ENCODE measurements at regions not wholly inside any gene's neighbourhood (a gene's known extent, or its start where the extent isn't known, plus 50 kb on each side); places are given as distances from the start of the nearest gene placed in this dataset.
"Not testable (repeated sequence)": the region's sequence is repeated elsewhere in the genome, so short reads cannot be mapped to it uniquely, and the experiment has no call there.

- Histone ChIP-seq H3K36me3 (ENCODE audit: control insufficient read depth, insufficient read depth, low read length) (no peaks in the 10 kb centered on the region), H3K4me3 (ENCODE audit: low read depth, low read length) (no peak overlapping the region), H3K4me1 (ENCODE audit: control insufficient read depth, insufficient read depth, low read length) (no peaks in the 10 kb centered on the region), H3K9me3 (ENCODE audit: control insufficient read depth, insufficient read depth, low read length) (no peaks in the 10 kb centered on the region), H3K27me3 (ENCODE audit: control insufficient read depth, insufficient read depth, low read length) (no peaks in the 10 kb centered on the region), H3K9ac (ENCODE audit: low read depth, low read length) (no peak overlapping the region)
Measured at GRCh38 chr4:11687727-11688126, 259.0 kb upstream of the HS3ST1 start.

GRCh38 chr4:11685481-11685880, 256.8 kb upstream of the HS3ST1 start:
- no peaks in the 10 kb centered on the region for H3K27me3 ChIP-seq (ENCODE audit: control insufficient read depth, insufficient read depth, low read length)
- H3K9me3 ChIP-seq (ENCODE audit: control insufficient read depth, insufficient read depth, low read length): no peaks in the 10 kb centered on the region
- H3K36me3 ChIP-seq (ENCODE audit: control insufficient read depth, insufficient read depth, low read length): no peaks in the 10 kb centered on the region
- no peak overlapping the region for H3K9ac ChIP-seq (ENCODE audit: low read depth, low read length)
- no peak overlapping the region for H3K4me3 ChIP-seq (ENCODE audit: low read depth, low read length)
- no peaks in the 10 kb centered on the region for H3K4me1 ChIP-seq (ENCODE audit: control insufficient read depth, insufficient read depth, low read length)

GRCh38 chr4:11675051-11675800, 246.5 kb upstream of the HS3ST1 start:
- no peak overlapping the region for H3K4me3 ChIP-seq (ENCODE audit: low read depth, low read length)
- no peaks in the 10 kb centered on the region for H3K36me3 ChIP-seq (ENCODE audit: control insufficient read depth, insufficient read depth, low read length)
- H3K9ac ChIP-seq (ENCODE audit: low read depth, low read length): no peak overlapping the region
- no peaks in the 10 kb centered on the region for H3K9me3 ChIP-seq (ENCODE audit: control insufficient read depth, insufficient read depth, low read length)
- H3K27me3 ChIP-seq (ENCODE audit: control insufficient read depth, insufficient read depth, low read length): no peaks in the 10 kb centered on the region
- no peaks in the 10 kb centered on the region for H3K4me1 ChIP-seq (ENCODE audit: control insufficient read depth, insufficient read depth, low read length)

GRCh38 chr4:11670304-11670703, 241.6 kb upstream of the HS3ST1 start:
- Histone ChIP-seq H3K9me3 (ENCODE audit: control insufficient read depth, insufficient read depth, low read length) (no peaks in the 10 kb centered on the region), H3K27me3 (ENCODE audit: control insufficient read depth, insufficient read depth, low read length) (no peaks in the 10 kb centered on the region), H3K36me3 (ENCODE audit: control insufficient read depth, insufficient read depth, low read length) (no peaks in the 10 kb centered on the region), H3K4me3 (ENCODE audit: low read depth, low read length) (no peak overlapping the region), H3K4me1 (ENCODE audit: control insufficient read depth, insufficient read depth, low read length) (no peaks in the 10 kb centered on the region), H3K9ac (ENCODE audit: low read depth, low read length) (no peak overlapping the region)

GRCh38 chr4:11669156-11669555, 240.5 kb upstream of the HS3ST1 start:
- H3K4me1 ChIP-seq (ENCODE audit: control insufficient read depth, insufficient read depth, low read length): no peaks in the 10 kb centered on the region

GRCh38 chr4:11663114-11663513, 234.4 kb upstream of the HS3ST1 start:
- Histone ChIP-seq H3K4me1 (ENCODE audit: control insufficient read depth, insufficient read depth, low read length) (no peaks in the 10 kb centered on the region), H3K36me3 (ENCODE audit: control insufficient read depth, insufficient read depth, low read length) (no peaks in the 10 kb centered on the region), H3K27me3 (ENCODE audit: control insufficient read depth, insufficient read depth, low read length) (no peaks in the 10 kb centered on the region), H3K4me3 (ENCODE audit: low read depth, low read length) (no peak overlapping the region), H3K9me3 (ENCODE audit: control insufficient read depth, insufficient read depth, low read length) (no peaks in the 10 kb centered on the region), H3K9ac (ENCODE audit: low read depth, low read length) (no peak overlapping the region)

More at GRCh38 chr4:11669156-11669555, 240.5 kb upstream of the HS3ST1 start:
- no peaks in the 10 kb centered on the region for H3K27me3 ChIP-seq (ENCODE audit: control insufficient read depth, insufficient read depth, low read length)
- no peaks in the 10 kb centered on the region for H3K9me3 ChIP-seq (ENCODE audit: control insufficient read depth, insufficient read depth, low read length)
- H3K9ac ChIP-seq (ENCODE audit: low read depth, low read length): no peak overlapping the region
- no peaks in the 10 kb centered on the region for H3K36me3 ChIP-seq (ENCODE audit: control insufficient read depth, insufficient read depth, low read length)
- no peak overlapping the region for H3K4me3 ChIP-seq (ENCODE audit: low read depth, low read length)

GRCh38 chr4:11650801-11651596, 222.3 kb upstream of the HS3ST1 start:
- no peak overlapping the region for H3K4me3 ChIP-seq (ENCODE audit: low read depth, low read length)

GRCh38 chr4:11647433-11647832, 218.7 kb upstream of the HS3ST1 start:
- Histone ChIP-seq H3K4me3 (ENCODE audit: low read depth, low read length) (no peak overlapping the region), H3K9ac (ENCODE audit: low read depth, low read length) (no peak overlapping the region), H3K36me3 (ENCODE audit: control insufficient read depth, insufficient read depth, low read length) (no peaks in the 10 kb centered on the region), H3K27me3 (ENCODE audit: control insufficient read depth, insufficient read depth, low read length) (no peaks in the 10 kb centered on the region), H3K4me1 (ENCODE audit: control insufficient read depth, insufficient read depth, low read length) (no peaks in the 10 kb centered on the region), H3K9me3 (ENCODE audit: control insufficient read depth, insufficient read depth, low read length) (no peaks in the 10 kb centered on the region)

More at GRCh38 chr4:11650801-11651596, 222.3 kb upstream of the HS3ST1 start:
- no peak overlapping the region for H3K9ac ChIP-seq (ENCODE audit: low read depth, low read length)
- H3K9me3 ChIP-seq (ENCODE audit: control insufficient read depth, insufficient read depth, low read length): no peaks in the 10 kb centered on the region
- no peaks in the 10 kb centered on the region for H3K27me3 ChIP-seq (ENCODE audit: control insufficient read depth, insufficient read depth, low read length)
- H3K4me1 ChIP-seq (ENCODE audit: control insufficient read depth, insufficient read depth, low read length): no peaks in the 10 kb centered on the region
- H3K36me3 ChIP-seq (ENCODE audit: control insufficient read depth, insufficient read depth, low read length): no peaks in the 10 kb centered on the region

- H3K9me3 ChIP-seq (ENCODE audit: control insufficient read depth, insufficient read depth, low read length); H3K4me3 ChIP-seq (ENCODE audit: low read depth, low read length); H3K36me3 ChIP-seq (ENCODE audit: control insufficient read depth, insufficient read depth, low read length); H3K27me3 ChIP-seq (ENCODE audit: control insufficient read depth, insufficient read depth, low read length); H3K4me1 ChIP-seq (ENCODE audit: control insufficient read depth, insufficient read depth, low read length); H3K9ac ChIP-seq (ENCODE audit: low read depth, low read length): not testable (repeated sequence)
Measured at GRCh38 chr4:11643081-11643480, 214.4 kb upstream of the HS3ST1 start.

GRCh38 chr4:11640584-11640983, 211.9 kb upstream of the HS3ST1 start:
- Histone ChIP-seq H3K27me3 (ENCODE audit: control insufficient read depth, insufficient read depth, low read length) (no peaks in the 10 kb centered on the region), H3K36me3 (ENCODE audit: control insufficient read depth, insufficient read depth, low read length) (no peaks in the 10 kb centered on the region), H3K4me3 (ENCODE audit: low read depth, low read length) (no peak overlapping the region), H3K4me1 (ENCODE audit: control insufficient read depth, insufficient read depth, low read length) (peaks cover 5% of the 10 kb centered on the region), H3K9ac (ENCODE audit: low read depth, low read length) (no peak overlapping the region), H3K9me3 (ENCODE audit: control insufficient read depth, insufficient read depth, low read length) (no peaks in the 10 kb centered on the region)

- Histone ChIP-seq H3K9me3 (ENCODE audit: control insufficient read depth, insufficient read depth, low read length) (no peaks in the 10 kb centered on the region), H3K9ac (ENCODE audit: low read depth, low read length) (no peak overlapping the region), H3K27me3 (ENCODE audit: control insufficient read depth, insufficient read depth, low read length) (no peaks in the 10 kb centered on the region), H3K4me3 (ENCODE audit: low read depth, low read length) (no peak overlapping the region), H3K36me3 (ENCODE audit: control insufficient read depth, insufficient read depth, low read length) (no peaks in the 10 kb centered on the region), H3K4me1 (ENCODE audit: control insufficient read depth, insufficient read depth, low read length) (peaks cover 2% of the 10 kb centered on the region)
Measured at GRCh38 chr4:11636551-11636950, 207.9 kb upstream of the HS3ST1 start.

GRCh38 chr4:11636031-11636430, 207.3 kb upstream of the HS3ST1 start:
- no peak overlapping the region for H3K9ac ChIP-seq (ENCODE audit: low read depth, low read length)
- H3K4me3 ChIP-seq (ENCODE audit: low read depth, low read length): no peak overlapping the region
- no peaks in the 10 kb centered on the region for H3K36me3 ChIP-seq (ENCODE audit: control insufficient read depth, insufficient read depth, low read length)
- H3K9me3 ChIP-seq (ENCODE audit: control insufficient read depth, insufficient read depth, low read length): no peaks in the 10 kb centered on the region
- H3K4me1 ChIP-seq (ENCODE audit: control insufficient read depth, insufficient read depth, low read length): no peaks in the 10 kb centered on the region
- no peaks in the 10 kb centered on the region for H3K27me3 ChIP-seq (ENCODE audit: control insufficient read depth, insufficient read depth, low read length)

All from iPS-15b (cell line).